GM18505 (cell line): ENCODE measurements at regions not wholly inside any gene's neighbourhood (a gene's known extent, or its start where the extent isn't known, plus 50 kb on each side); places are given as distances from the start of the nearest gene placed in this dataset.

Experiments used
- ATAC-seq: cut with Tn5 transposase; IDR thresholded peaks from one replicate; pipeline ENCODE4 v1.9.1; 2021; ENCODE audit not compliant: unreplicated experiment
- POLR2A ChIP-seq: IDR thresholded peaks from 4 replicates; pipeline ENCODE4 v1.6.1; 2011; ENCODE audit warnings: borderline replicate concordance; ENCODE audit not compliant: insufficient read depth, insufficient read length; ENCODE audit errors: extremely low read depth

GRCh38 chr16:65229191-65229662 is 107.4 kb upstream of the CDH11 start:
- no peak for ATAC-seq
- no peak for TF ChIP-seq POLR2A

GRCh38 chr16:65227150-65227835 is 105.4 kb upstream of the CDH11 start:
- TF ChIP-seq POLR2A: no peak
- ATAC-seq: no peak

- ATAC-seq: no peak
Measured at GRCh38 chr16:65226077-65226476, 104.2 kb upstream of the CDH11 start.

GRCh38 chr16:65225488-65225887 is 103.6 kb upstream of the CDH11 start:
- no peak for ATAC-seq
- TF ChIP-seq POLR2A: no peak

More at GRCh38 chr16:65226077-65226476, 104.2 kb upstream of the CDH11 start:
- TF ChIP-seq POLR2A: no peak

GRCh38 chr16:65224994-65225393 is 103.1 kb upstream of the CDH11 start:
- ATAC-seq: no peak
- TF ChIP-seq POLR2A: no peak

GRCh38 chr16:65224471-65224870 is 102.6 kb upstream of the CDH11 start:
- no peak for ATAC-seq
- TF ChIP-seq POLR2A: no peak

GRCh38 chr16:65223335-65223734 is 101.5 kb upstream of the CDH11 start:
- ATAC-seq: no peak

GRCh38 chr16:65222536-65222935 is 100.7 kb upstream of the CDH11 start:
- no peak for TF ChIP-seq POLR2A
- ATAC-seq: no peak

More at GRCh38 chr16:65223335-65223734, 101.5 kb upstream of the CDH11 start:
- no peak for TF ChIP-seq POLR2A

- no peak for ATAC-seq
- TF ChIP-seq POLR2A: no peak
Measured at GRCh38 chr16:65222049-65222448, 100.2 kb upstream of the CDH11 start.

- no peak for TF ChIP-seq POLR2A
- ATAC-seq: no peak
Measured at GRCh38 chr16:65219786-65220185, 97.9 kb upstream of the CDH11 start.

GRCh38 chr16:65218348-65218747 is 96.5 kb upstream of the CDH11 start:
- ATAC-seq: no peak
- no peak for TF ChIP-seq POLR2A

- no peak for ATAC-seq
- TF ChIP-seq POLR2A: no peak
Measured at GRCh38 chr16:65213866-65214595, 92.2 kb upstream of the CDH11 start.

GRCh38 chr16:65212791-65213190 is 90.9 kb upstream of the CDH11 start:
- TF ChIP-seq POLR2A: no peak
- no peak for ATAC-seq

- no peak for ATAC-seq
- TF ChIP-seq POLR2A: no peak
Measured at GRCh38 chr16:65212240-65212639, 90.4 kb upstream of the CDH11 start.
